NCI-H1417 (cell line): ENCODE measurements at regions not wholly inside any gene's neighbourhood (a gene's known extent, or its start where the extent isn't known, plus 50 kb on each side); places are given as distances from the start of the nearest gene placed in this dataset.
"Not testable (repeated sequence)": the region's sequence is repeated elsewhere in the genome, so short reads cannot be mapped to it uniquely, and the experiment has no call there.

ENCODE experiments used
- DNase-seq, 3 experiments: peaks; one replicate each; lab custom pipeline; 2025; lab: John Stamatoyannopoulos, UW

DNA sequence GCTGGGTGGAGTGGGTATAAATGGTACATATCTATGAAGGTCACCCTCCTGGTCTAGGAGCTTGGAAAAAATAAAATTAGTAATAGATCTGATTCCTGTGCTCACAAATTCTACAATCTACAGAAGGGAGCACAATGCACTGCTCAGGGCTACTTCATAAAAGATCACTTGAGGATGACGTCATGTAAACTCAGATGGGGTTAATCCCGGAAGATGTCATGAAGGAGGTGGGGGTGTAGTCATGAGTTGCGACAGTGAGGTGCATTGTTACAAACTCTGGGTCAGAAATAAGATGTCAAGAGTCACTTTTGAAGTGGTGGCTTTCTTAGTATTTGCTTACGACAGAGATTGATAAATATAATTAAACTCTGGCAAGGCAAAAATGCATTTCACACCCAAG, 68.2 kb downstream of the LHX9 start:
- DNase-seq: no peak

DNA sequence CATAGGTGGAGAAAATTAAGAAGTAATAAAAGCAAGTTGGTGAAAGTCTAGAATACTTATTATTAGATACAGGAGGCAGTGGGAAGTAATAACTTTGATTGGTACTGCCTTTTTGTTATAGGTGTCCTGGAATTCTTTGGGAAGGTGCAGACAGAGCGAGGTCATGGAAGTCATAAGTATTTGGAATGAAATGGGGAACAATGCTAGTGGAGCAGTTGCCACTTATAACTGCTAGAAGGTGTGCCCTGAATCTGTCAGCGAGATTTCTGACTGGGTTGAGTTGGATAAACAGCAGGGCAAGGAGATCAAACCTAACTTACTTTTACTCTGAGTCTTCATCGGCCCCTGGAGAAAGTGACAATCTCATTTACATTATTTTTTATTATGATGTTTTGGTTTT, 69.6 kb downstream of the LHX9 start:
- no peak for DNase-seq

DNA sequence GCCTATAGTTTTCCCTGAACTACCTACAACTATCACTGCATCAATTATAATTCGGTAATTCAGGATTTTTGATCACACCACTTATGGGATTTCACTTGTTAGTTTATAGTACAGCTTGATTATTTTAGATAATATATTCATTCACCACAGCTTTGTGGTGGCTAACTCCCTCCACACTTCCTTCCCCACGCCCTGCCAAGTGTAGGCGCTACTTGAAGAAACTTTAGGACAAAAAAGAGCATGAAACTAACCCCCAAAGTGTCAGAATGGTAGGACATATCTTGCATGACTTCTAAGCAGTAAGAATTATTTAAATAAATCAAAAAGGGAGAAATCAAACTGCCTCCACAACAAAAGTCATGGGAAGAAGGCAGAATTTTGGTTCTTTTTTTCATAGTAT, 70.1 kb downstream of the LHX9 start:
- DNase-seq: no peak

DNA sequence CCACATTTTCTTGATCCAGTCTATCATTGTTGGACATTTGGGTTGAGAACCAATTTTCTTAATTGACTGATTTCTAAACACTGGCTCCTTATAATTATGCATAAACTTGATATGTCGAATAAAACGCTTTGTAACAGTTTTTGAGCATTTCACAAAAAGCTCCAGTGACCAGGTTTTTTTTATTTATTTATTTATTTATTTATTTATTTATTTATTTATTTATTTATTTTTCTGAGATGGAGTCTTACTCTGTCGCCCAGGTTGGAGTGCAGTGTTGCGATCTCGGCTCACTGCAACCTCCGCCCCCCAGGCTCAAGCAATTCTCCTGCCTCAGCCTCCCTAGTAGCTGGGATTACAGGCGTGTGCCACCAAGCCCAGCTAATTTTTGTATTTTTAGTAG, 71.4 kb downstream of the LHX9 start:
- DNase-seq: not testable (repeated sequence)

DNA sequence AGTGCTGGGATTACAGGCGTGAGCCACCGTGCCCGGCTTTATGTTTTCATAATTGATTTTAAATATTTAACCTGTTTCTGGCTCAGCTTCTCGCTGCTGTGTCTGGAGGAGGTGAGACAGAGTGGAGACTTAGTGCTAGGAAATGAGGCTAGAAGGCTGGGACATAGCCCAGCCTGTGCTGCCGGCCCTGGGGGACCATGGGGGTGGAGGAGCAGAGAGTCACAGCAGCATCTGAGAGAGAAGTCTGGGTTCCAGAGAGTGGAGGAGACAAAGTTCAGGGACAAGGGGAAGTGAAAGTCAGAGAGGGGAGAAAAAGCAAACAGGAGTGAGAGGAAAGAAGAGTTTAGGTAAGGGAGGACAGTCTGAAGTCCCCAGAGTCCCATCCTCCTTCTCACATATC, 71.9 kb downstream of the LHX9 start:
- no peak for DNase-seq

DNA sequence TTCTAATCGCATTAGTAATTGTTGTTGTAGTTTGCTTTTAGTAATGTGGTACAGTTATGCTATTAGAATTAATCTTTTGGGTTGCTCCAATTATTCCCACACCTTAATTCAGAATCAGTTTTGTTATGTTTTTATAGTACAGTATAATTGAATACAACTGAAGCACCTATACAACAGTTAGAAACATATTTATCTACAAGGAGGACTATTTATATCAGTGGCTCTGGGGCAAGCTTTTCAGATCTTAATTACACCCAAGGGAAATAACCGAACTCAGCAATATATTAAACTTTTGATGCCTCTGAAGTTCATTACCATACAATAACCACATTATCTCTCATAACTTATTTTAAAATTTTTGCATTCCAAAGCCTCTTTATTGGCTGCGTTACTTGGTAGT, 74.4 kb downstream of the LHX9 start:
- peak in 1 of 3 experiments; percentile 14 for DNase-seq

DNA sequence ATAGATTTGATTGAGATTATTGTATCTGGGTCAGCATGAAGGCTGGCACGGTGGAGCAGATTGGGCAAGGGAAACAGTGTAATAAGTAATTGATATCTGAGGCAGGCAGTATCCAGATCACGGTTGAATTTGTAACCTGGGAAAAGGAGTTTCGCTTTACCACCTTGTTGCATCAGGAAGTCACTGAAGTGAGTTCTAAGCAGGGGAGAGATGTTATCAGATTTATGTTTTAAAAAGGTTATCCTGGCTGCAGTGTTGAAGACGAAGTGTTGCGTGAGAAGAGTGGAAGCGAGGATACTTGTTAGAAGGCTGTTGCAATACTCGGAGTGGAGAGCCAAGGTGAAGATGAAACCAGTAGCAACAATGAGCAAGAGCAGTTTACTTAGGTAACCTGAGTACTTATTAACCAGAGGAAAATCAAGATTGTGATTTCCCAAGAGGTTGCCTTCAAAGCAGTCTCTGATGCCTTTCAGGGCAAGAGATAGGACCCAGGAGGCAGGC, 77.8 kb downstream of the LHX9 start:
- DNase-seq: no peak

DNA sequence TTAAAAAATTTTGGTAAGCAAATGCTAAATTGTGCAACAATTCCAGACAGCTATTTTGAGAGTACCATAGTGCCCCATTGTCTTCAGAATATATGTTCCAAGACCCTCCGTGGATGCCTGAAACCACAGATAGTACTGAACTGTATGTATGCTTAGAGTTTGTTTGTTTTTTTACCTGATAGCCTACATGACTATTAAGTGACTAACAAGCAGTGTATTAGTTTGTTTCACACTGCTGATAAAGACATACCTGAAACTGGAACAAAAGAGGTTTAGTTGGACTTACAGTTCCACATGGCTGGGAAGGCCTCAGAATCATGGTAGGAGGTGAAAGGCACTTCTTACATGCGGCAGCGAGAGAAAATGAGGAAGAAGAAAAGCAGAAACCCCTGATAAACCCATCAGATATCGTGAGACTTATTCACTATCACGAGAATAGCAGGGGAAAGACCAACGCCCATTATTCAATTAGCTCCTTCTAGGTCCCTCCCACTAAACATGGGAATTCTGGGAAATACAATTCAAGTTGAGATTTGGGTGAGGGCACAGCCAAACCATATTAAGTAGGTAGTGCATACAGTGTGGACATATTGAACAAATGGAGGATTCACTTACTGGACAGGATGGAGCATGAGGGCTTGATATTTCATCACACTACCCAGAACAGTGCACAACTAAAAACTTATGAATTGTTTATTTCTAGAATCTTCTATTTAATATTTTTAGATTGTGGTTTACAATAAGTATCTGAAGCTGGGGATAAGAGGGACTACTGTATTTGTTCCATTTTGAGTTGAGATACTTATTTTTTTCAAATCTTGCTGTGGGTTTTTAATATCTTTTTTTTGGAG, 78.5 kb downstream of the LHX9 start:
- no peak for DNase-seq

DNA sequence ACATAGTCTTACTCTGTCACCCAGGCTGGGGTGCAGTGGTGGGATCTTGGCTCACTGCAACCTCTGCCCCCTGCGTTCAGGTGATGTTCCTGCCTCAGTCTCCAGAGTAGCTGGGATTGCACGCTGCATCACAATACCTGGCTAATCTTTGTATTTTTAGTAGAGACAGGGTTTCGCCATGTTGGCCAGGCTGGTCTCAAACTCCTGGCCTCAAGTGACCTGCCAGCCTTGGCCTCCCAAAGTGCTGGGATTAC, 79.0 kb downstream of the LHX9 start:
- DNase-seq: not testable (repeated sequence)

DNA sequence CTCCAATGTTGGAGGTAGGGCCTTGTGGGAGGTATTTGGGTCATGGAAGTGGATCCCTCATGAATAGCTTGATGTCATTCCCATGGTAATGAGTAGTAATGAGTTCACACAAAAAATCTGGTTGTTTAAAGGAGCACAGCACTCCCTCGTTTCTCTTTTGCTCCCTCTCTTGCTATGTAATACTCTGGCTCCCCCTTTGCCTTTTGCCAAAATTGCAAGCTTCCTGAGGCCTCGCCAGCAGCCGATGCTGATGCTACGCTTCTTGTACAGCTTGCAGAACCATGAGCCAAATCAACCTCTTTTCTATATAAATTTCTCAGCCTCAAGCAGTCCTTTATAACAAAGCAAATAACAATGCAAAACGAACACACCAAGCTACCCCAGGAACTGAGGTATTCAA, 80.9 kb downstream of the LHX9 start:
- no peak for DNase-seq

DNA sequence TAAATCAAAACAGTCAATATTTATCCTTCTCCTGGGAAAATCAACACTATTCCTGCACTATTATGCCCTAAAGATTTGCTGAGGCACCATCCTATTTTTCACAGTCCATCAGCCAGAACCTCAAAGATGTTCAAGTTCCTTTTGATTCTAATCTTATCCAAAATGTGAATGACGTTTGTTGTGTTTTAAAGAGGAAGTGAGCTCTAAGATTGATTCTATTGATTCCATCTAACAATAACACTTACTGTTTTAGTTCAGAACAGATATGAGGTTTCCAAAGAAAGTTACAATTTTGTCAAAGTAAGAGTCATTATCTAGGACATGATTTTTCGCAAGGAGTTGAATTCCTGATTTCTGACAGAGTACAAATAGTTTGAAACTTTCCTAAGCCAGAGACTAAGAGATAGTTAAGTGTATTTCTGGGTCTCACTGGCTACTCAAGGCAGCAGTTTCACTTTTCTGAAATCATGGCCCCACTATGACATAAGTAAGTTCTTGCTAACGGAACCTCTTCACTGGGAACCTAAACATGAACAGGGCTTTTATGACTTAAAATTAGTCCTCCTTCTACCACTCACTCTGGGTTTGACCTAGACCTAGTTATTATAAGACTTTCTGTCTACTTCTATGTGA, 84.7 kb downstream of the LHX9 start:
- DNase-seq: no peak

DNA sequence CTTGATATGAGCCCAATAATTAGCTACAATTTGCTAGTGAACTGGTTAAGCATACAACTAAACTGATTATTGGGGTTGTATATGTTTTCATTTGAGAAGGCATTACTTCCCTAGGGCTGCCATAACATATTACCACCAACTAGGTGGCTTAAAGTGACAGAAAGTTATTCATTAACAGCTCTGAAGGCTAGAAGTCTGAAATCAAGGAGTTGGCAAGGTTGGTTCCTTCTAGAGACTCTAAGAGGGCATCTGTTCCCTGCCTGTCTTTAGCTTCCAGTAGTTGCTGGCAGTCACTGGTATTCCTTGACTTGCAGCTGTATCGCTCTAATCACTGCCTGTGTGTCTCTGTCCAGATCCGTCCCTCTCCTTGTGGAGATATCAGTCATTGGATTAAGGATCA, 86.3 kb downstream of the LHX9 start:
- no peak for DNase-seq

DNA sequence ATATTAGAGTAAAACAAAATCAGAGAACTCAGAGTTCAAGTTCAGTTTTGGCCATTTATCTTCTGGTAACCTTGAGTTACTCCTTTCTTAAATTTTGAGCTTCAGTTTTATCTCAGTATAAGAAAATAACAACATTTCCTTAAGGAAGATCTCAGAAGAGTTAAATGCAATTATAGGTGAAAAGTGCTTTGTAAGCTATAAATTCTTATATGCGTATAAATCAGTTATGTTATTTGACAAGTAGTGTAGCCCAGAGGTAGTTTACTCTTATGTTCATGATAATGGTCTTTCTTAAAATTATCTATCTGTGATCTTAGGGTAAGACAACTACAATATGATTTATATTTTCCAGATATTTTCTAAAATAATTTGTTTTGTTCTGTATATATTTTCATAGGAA, 89.8 kb downstream of the LHX9 start:
- no peak for DNase-seq

DNA sequence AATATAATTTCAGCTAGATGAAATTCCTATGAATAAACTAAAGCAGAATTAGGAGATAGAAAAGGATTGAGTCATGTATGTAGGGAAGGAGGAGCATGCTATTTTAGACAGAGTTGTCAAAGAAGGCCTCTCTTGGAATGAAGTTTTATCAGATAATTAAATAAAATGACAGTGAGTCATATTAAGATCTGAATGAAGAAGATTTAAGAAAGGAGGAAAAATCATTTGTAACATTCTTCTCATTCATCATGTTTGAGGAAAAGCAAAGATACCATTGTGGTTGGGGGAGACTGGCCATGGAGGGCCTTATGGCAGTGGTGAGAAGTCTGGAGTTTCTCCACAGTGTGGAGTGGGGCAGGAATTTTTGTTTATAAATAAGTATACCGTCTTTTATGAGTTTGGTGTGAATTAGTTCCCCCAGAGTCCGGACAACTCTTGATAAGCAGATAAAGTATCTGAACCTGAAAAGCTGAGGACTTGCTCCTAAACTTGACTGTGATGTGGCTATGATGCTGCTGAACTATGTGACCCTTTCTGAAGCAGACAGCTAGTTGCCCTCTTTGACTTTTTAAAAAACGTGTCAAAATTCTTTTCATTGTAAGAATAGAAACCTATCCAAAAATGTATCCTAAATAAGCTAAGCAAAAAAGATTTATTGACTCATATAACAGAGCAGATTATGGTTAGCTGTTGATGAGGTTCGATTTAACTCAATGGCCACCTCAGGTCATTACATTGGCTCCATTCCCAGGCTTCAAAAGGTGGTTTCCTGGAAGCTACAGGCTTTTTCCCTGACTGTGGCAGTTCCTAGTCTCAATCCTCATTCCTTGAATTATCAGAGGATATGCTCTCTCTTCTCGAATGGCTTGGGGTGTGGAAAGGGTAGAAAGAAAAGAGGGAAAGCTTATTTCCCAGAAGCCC, 90.8 kb downstream of the LHX9 start:
- no peak for DNase-seq

DNA sequence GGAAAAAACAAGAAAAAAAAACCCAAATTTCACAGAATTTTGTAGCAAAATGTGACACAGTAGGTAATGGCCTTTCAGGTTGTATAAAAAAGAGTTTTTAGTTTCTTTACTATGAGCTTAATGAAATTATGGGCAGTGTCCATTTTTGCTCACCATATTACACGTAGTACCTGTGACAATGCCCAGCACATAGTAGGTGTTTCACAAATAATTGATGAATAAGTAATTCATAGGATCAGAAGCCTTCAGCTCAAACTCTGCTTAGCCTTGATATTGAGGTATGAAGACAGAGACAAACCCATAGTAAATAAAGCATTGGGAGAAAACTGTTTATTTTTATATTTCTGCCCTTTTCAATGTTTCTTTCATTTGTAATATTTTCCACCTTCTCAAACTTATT, 97.2 kb downstream of the LHX9 start:
- DNase-seq: no peak

DNA sequence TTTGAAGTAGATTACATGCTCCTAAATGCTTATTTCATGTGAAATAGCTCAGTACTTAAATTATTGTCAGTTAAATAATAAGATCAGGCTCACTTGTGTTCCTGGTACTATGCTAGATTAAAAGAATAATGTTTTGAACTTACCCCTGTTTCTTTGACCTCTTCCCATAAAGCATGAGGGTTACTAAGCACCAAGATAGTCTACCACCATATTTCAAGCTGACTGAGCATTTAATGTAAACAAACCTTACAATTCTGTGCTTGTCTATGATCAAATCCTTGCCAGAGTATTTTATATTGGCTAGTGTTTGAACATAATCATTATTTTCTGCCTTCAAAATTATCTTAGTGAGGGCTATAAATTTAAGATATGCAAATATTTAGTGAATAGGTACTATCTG, 98.1 kb downstream of the LHX9 start:
- peak in 1 of 3 experiments; percentile 68 for DNase-seq

DNA sequence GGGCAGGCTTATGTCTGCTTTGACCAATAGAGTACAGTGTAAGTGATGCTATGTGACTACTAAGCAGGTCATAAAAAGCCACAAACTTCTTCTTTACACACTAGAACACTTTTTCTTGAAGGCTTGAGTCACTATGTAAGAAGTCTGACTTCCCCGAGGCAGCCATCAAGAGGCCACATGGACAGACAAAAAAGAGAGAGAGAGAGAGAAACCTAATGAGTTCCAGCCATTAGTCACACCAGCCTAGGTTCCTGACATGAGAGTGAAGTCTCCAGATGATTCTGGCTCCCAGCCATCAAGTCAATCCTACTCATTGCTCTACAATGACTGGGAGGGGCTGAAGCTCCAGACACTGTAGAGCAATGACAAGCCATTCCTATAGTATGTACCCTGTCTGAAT, 101.4 kb downstream of the LHX9 start:
- no peak for DNase-seq

DNA sequence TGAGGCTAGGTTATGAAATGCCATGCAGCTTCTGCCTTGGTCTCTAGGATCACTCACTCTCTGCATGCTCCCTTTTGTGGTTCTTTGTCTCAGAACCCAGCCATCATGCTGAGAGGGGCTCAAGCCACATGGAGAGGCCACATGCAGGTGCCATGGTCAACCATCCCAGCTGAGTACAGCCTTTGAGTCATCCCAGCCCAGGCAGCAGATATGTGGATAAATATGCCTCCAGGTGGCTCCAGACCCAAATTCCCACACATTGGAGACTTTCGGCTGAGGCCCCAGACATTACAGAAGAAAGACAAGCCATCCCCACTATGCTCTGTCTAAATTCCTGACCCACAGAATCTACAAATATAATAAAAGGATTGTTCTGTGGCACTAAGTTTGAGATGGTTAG, 102.0 kb downstream of the LHX9 start:
- no peak for DNase-seq

DNA sequence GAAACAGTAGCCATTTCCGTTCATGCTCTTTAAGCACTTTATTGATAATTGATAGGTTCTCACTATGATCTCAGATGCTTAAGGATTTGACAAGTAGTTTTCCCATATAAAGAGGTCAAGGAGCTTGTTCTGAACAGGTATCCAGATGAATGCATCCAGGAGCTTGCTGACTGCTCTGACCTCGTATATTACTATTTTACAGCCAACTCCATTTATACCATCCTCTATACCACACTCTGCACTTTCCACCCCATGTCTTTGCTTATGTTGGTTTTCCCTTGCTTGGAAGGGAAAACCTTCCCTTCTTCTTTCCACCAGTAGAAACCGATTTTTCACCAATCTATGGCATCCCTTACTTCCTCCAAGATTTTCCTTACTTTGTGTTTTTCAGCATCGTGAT, 107.2 kb downstream of the LHX9 start:
- no peak for DNase-seq

DNA sequence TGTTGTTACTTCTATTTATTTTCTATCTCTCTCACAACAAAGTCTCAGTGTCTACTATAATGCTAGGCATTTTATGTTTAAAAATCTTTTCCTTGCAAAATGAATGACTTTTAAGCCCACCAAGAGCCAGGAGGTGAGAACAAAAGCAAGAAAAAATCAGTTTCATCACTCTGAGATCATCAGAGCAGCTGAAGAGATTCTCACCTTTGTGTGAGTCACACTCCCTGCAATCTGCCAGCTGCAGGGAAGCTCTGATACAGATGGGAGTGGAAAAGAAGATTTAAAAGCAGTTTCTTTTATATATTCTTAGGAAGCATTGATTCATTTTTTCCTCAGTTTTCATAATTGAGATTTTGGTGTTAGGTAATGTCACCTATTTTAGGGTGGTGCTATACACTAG, 107.6 kb downstream of the LHX9 start:
- DNase-seq: peak in 1 of 3 experiments; percentile 15

DNA sequence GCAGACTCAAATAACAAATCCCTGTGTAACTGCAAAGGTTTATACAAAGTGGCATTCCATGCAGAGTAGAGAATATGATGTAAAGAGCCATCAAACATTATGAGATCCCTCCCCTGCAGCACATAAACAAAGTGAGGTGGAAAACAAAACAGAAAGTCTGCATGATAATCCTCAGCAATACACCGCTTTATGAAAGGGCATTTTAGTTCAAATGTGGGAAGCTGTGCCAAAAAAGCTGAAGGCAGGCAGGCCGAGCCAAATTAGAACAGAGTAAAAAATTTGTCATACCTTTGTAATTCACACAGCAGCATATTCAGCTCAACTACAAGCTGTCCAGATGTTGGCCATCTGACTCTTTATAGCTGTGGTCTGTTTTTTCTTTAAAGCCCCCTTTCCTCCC, 113.5 kb downstream of the LHX9 start:
- no peak for DNase-seq

DNA sequence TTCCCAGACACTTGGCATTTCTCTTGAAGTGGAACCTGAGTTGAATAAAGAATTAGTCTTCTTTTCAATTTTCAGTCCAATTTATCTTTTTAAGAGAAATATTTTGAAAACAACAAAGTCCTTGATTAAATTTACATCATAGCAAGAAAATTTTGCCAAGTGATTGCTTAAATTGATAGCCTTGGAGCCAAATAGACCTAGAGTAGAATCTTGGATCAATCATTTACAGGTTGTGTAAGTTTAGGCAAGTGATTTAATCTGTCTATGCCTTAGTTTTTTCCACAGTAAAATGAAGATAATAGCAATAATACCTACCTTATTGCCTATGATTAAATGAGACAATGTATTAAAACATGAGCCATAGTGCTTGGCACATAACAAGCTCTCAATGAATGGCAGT, 113.9 kb downstream of the LHX9 start:
- no peak for DNase-seq

DNA sequence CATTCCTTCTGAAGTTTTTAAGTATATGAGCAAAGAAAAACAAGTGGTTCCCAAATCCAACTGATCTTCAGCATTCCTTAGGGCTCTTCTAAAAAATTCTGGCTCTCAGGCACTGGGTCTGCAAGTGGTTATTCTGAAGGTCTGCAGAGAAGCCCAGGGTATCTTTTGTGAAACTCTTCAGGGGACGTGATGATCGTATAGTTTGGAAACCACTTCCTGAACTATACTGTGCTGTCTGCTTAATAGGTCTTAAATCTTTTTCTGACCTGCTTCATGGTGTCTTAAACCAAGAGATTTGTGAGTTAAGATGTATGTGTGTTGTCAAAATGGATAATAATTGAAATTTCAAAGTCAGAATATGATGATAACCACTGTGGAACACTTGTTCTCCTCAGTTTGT, 115.5 kb downstream of the LHX9 start:
- no peak for DNase-seq
